Fibroblast of peridontal ligament (primary cell): ENCODE measurements at regions not wholly inside any gene's neighbourhood (a gene's known extent, or its start where the extent isn't known, plus 50 kb on each side); places are given as distances from the start of the nearest gene placed in this dataset.
A peak's percentile ranks its signal among the peaks of the same experiment; 100 is the strongest.

ENCODE experiments used
- DNase-seq: peaks from one replicate; pipeline ENCODE4 v3.0.0-alpha.2; 2010; ENCODE audit errors: extremely low read depth

DNA sequence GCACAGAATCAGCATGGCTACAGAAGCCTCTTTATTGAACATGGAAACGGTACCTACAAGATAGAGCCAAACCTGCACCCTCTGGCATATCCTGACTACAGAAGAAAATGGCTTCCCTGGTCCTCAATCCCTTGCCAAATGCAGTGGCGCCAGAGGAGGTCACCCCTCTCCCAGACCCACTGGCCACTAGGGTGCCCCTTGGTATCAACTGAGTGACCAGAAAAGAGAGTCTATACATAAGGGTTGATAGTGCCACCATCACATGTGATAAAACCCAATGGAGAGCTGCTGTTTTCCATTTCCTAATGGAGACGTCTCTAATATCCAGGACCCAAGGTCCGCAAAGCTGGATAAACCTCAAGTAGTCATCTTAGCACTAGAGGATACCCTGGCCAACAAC, 52.7 kb upstream of the ALK start:
- no peak for DNase-seq

GRCh38 chr2:29977284-29977683, 55.9 kb upstream of the ALK start:
- DNase-seq: no peak

DNA sequence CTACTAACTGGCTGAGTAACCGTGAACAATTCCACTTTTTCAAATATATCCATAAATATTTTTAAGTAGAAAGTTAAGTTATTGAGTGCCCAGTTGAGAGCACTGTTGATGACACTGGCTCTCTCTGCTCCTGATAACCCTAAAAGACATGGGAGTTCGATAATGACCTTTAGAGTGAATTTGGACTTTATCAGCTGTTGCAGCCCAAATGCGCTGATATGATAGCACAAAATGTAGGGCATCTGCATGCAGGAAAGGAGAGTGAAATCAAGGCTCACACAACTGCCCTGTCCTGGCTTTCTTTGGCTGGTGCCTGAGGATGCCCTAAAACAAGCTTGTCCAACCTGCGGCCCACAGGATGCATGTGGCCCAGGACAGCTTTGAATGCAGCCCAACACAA, 60.0 kb upstream of the ALK start:
- DNase-seq: no peak

- DNase-seq: no peak
Measured at GRCh38 chr2:29983308-29983707, 61.9 kb upstream of the ALK start.

DNA sequence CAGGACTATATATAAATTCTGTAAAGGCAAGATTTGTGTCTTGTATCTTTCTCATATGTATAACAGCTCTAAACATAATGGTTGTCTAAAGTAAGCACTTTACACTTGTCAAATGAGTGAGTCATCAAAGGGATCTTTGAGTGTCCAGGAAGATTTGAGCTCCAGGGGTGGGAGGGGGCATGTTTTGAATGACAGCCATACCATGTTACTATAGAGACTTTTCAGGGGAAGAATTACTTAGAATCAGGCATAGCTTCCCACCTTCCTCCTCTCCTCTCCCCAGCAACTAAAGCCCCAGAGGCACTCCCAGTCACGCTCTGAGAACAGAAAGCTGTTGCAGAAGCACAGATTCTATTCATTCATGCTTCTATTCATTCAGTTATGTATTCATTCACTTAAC, 65.8 kb upstream of the ALK start:
- no peak for DNase-seq

GRCh38 chr2:29990129-29990528, 68.7 kb upstream of the ALK start:
- DNase-seq: no peak

DNA sequence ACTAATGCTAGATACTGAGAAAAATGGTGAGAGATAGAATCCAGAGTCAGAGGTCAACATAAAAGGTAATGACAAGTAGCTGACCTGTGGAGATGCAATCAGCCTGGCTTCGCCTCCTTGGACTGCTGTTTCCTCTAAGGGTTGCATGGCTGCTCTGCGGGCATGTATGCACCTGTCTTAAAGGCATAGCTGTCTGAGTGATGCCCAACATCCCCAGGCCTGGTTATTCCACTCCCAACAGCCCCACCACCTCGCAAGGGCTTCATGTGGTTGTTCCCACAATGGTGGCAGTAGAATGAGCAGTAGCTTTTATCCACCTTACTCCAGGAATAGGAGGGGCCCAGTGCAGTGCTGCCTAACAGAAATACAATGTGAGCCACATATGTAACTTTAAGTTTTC, 69.7 kb upstream of the ALK start:
- no peak for DNase-seq

DNA sequence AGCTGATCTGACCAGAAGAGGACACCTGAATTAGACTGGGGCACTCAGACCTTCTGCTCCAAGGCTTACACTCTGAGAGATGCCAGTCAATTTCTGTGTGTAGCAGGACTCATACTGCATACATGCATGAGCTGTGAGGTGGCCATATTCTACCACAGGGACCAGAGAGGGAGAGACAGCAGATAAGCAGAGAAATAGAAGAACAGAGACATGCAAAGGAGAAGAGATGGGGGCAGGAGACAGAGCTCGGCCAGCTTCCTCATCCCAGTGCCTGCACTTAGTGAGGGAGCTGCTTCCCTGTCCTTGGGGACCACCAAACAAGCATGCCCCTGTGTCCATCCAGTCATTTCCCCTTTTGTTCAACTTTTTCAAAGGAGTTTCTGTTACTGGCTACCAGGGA, 73.9 kb upstream of the ALK start:
- no peak for DNase-seq

- DNase-seq: no peak
Measured at GRCh38 chr2:30003128-30003527, 81.7 kb upstream of the ALK start.

- DNase-seq: no peak
Measured at GRCh38 chr2:30022444-30023071, 101.2 kb upstream of the ALK start.

DNA sequence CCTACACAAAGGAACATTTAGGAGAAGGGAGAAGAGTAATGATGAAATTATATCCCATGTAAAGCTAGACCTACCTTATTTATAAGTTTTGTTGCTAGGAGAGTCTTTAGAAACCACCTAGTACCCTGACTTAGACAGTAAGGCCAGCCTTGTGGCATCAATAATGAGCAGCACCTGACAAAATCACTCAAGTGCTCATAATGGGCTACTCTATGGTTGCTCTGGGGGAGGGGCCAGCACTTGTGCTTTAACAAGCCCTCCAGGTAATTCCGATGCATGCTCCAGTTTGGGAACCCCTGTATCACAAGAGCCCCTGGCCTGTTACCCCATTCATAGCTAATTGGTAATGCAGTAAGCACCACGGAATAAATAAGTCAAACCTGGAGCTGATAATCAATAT, 102.9 kb upstream of the ALK start:
- no peak for DNase-seq

DNA sequence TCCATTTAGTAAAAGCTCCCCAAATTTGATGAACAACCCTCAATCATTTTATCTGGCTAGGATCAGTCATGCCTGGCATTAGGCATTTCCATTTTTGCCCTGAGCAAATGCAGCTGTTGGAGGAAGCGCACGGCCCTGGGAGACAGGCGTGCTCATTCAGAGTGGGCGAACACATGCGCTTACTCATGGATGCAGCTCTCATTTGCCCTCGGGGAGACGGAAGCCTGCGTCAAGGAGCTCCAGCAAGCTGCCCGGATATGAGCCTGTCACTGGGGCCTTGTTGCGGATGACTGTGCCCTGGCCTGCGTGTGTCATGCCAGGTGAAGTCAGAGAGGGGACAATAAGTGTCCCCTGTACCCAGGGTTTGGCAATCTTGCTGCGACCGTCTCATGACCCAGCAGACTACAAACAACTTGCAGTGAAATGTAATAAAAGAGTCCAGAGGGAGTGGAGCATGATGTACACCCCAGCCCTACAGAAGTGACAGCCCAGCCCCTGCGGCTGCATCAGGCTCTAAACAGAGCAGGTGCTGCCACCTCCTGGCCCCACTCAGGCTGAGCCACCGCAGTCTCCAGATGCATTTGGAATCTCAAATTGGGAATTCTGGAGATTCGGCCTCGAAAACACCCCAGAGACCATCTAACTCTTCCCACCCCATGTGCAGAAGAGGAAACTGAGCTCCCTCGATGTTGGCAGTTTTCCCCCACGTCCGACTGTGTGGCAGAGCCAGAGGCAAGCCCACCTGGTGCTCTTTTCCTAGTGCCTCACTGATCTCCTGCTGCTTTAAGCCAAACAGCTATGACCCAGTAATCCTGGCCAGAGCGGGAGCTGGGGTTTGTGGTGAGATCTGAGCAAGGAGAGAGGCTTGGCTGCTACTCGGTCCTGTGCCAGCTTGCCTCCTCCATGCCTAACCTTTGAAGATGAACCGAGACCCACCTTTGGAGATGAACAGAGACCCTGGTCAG, 105.0 kb upstream of the ALK start:
- peak; percentile 8 for DNase-seq

DNA sequence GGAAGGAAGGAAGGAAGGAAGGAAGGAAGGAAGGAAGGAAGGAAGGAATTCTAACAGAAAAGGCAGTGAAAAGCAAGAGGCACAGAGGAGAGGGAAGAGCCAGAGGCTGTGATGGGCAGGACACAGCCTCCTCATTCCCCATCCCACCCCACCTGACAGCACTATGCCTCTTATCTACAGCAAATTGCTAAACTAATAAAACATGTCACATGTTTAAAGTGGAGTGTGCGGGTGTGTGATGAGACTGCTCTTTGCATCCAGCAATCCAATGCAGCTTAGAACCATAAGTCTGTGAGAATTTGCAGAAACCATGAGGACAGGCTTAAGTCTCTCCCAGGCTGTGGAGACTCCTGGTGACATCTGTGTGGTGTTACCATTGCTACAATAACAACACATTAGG, 108.4 kb upstream of the ALK start:
- DNase-seq: no peak

DNA sequence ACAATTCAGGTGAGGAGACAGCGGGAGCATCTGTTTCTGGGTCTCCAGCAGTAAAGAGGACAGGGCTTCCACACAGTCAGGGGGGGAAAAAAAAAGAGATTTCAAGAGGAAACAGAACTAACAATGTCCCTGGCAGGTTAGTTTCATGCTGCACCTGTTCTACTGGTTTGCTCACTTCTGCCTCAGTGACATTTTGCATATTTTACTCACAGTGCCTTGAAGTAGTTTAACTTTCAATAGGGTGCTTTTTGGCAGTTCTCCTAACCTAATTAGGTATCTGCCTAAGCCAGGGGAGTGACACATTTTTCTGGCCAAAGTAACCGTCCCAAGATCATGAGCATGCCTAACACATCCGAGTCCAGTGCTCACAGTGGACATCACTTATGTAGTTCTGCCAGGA, 109.0 kb upstream of the ALK start:
- DNase-seq: no peak

- no peak for DNase-seq
Measured at GRCh38 chr2:30031184-30031583, 109.8 kb upstream of the ALK start.

DNA sequence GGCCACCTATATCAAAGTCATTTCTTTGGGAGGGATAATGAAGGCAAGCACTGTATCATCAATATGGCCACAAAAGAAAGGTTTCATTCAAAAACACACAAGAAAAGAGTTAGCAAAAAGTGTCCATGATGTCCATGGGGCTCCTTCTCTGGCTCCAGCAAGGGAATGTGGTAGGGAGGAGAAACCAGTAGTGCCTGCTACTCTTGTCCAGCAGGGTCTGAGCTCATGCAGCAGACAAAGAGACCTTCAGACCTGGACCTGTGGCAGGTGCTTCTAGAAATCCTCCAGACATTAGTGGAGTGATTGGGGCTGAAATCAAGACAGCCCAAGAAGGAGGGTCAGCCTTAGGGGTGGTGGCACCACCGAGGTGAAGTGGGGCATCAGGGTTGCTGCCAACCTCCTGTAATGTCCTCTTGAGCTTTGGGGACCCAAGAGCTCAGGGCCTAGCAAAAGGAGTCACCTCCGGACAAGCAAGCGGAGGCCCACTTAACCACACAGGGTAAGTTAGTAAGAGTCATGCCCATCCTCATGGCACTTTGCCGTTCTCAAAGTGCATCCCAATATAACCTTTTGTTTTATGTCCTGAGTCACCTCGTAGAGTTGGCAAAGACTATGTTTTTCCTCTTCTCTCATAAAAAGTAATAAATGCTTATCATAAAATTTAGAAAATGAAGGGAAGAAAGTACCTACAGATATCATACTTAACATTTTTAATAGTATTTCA, 112.6 kb upstream of the YPEL5 start:
- DNase-seq: no peak

DNA sequence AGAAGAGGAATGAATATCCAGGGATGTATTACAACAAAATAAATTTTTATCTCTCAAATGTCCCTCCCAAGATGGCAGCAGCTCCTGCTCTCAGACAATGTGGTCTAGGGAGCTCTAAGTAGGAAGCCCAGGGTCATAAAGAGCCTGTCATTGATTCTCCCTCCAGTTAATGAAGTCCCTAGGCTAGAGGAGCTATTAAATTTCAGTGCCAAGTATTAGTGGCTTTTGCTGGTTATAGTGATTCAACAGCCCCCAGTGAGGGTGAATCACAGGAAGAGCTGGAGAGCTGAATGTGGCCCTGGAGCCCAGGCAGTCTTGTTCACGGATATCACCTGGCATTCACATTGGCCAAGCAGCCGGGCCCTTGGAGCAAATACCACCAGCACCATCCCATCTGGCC, 109.8 kb upstream of the YPEL5 start:
- DNase-seq: no peak

GRCh38 chr2:30038419-30038818, 108.4 kb upstream of the YPEL5 start:
- DNase-seq: no peak

DNA sequence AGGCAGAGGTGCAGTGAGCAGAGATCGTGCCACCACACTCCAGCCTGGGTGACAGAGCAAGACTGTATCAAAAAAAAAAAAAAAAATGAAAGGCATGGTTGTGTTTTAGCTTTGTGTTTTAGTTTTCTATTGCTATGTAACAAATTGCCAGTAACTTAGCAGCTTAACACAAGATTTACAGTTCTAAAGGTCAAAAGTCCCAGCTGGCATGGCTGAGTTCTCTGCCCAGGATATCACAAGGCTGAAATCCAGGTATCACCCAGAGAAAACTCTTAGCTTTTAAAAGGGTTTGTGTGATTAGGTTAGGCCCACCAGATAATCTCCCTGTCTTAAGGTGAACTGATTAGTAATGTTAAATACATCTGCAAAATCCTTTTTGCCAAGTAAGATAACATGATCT, 107.7 kb upstream of the YPEL5 start:
- DNase-seq: no peak

DNA sequence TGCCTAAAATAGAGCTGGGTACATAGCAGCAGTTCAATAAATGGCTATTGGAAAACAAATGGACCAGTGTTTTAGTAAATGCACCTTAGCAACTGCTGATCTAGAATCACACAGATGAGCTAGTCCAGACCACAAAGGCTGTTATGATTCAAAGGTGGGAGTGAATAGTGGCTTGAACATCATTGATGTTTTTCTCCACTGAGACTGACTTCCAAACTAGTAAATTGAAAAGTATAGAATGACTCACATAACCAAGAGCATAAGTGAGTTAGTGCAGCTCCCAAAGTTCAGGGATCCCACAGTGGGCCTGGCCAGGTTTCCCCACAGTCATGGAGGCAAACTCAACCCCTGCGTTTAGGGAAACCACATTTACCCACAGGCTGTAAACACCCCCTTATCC, 106.7 kb upstream of the YPEL5 start:
- DNase-seq: no peak

GRCh38 chr2:30041884-30042283, 104.9 kb upstream of the YPEL5 start:
- DNase-seq: no peak

DNA sequence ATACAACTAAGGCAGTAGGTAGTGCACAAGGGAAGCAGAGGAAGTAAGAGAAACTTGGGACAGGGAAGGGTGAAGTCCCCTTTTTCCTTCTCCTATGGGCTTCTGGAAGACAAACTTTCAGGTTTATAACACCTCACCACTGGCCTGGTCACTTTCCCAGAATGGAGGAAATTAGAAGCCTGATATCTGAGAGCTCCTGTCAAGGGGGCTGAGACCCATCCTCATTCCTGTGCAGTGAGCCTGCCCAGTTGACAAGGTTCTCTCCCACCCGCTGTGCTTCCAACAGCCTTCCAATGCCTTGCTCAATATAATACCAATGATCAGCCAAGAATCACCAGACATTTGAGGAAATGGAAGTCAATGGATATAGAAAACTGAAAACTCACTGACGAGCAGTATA, 100.4 kb upstream of the YPEL5 start:
- no peak for DNase-seq

- no peak for DNase-seq
Measured at GRCh38 chr2:30046979-30047378, 99.8 kb upstream of the YPEL5 start.
